Neural cell (in vitro differentiated cells): ENCODE measurements at regions not wholly inside any gene's neighbourhood (a gene's known extent, or its start where the extent isn't known, plus 50 kb on each side); places are given as distances from the start of the nearest gene placed in this dataset.

ENCODE experiments used
- H2AFZ ChIP-seq: fragments of 200-600, 300-800 bp; sonication (generic), shearing (Covaris generic); 2 replicates; pipeline ENCODE4 v1.6.0; 2014; ENCODE audit warnings: low read depth, mild to moderate bottlenecking, antibody characterized with exemption, low read length, moderate library complexity
- H3F3A ChIP-seq: fragments of 200-600 bp; shearing (Covaris generic); 2 replicates; pipeline ENCODE4 v1.6.1; 2016; ENCODE audit warnings: mild to moderate bottlenecking, moderate library complexity, mixed read lengths, antibody characterized with exemption, low read length; ENCODE audit not compliant: insufficient read depth, poor library complexity, severe bottlenecking
- H3K27ac ChIP-seq: fragments of 200-600, 300-800 bp; sonication (generic), shearing (Covaris generic); 2 replicates; pipeline ENCODE4 v1.5.1; 2014; ENCODE audit warnings: mild to moderate bottlenecking, low read length, moderate library complexity
- H3K27me3 ChIP-seq: fragments of 300-800, 200-600 bp; sonication (generic), shearing (Covaris generic); 2 replicates; pipeline ENCODE4 v1.6.0; 2014; ENCODE audit warnings: mild to moderate bottlenecking, low read depth, low read length, moderate library complexity; ENCODE audit not compliant: insufficient read depth
- H3K36me3 ChIP-seq: fragments of 300-800, 200-600 bp; sonication (generic), shearing (Covaris generic); 2 replicates; pipeline ENCODE4 v1.5.1; 2014; ENCODE audit warnings: mild to moderate bottlenecking, antibody characterized with exemption, low read length, moderate library complexity; ENCODE audit not compliant: insufficient read depth
- H3K4me2 ChIP-seq: fragments of 300-800, 200-600 bp; sonication (generic), shearing (Covaris generic); 2 replicates; pipeline ENCODE4 v1.6.0; 2014; ENCODE audit warnings: mild to moderate bottlenecking, low read length
- H3K4me3 ChIP-seq: fragments of 300-800, 200-600 bp; sonication (generic), shearing (Covaris generic); 2 replicates; pipeline ENCODE4 v1.5.1; 2014; ENCODE audit warnings: mild to moderate bottlenecking, low read length, moderate library complexity
- H3K79me2 ChIP-seq: fragments of 200-600 bp; shearing (Covaris generic); replicated peaks from 2 replicates; pipeline ENCODE4 v1.6.0; 2014; ENCODE audit warnings: mild to moderate bottlenecking, low read length, moderate library complexity; ENCODE audit not compliant: insufficient read depth
- H3K9ac ChIP-seq: fragments of 300-800, 200-600 bp; sonication (generic), shearing (Covaris generic); 2 replicates; pipeline ENCODE4 v1.6.1; 2016; ENCODE audit warnings: mild to moderate bottlenecking, low read length, mixed read lengths
- H3K9me2 ChIP-seq: fragments of 200-600 bp; shearing (Covaris generic); 2 replicates; pipeline ENCODE4 v1.6.1; 2016; ENCODE audit warnings: mild to moderate bottlenecking, low read length, mixed read lengths; ENCODE audit not compliant: insufficient read depth
- H3K9me3 ChIP-seq: fragments of 200-600, 300-800 bp; sonication (generic), shearing (Covaris generic); 2 replicates; pipeline ENCODE4 v1.6.1; 2016; ENCODE audit warnings: mild to moderate bottlenecking, mixed run types, low read length, moderate library complexity, mixed read lengths
- H4K20me1 ChIP-seq: fragments of 200-600 bp; shearing (Covaris generic); 2 replicates; pipeline ENCODE4 v1.6.1; 2016; ENCODE audit warnings: mild to moderate bottlenecking, mixed run types; ENCODE audit not compliant: insufficient read depth
- CTCF ChIP-seq: fragments of 450-650 bp; IDR thresholded peaks from 2 replicates; pipeline ENCODE4 v1.5.1; 2014; ENCODE audit warnings: antibody characterized with exemption, mild to moderate bottlenecking, moderate library complexity; ENCODE audit not compliant: poor library complexity, severe bottlenecking
- EP300 ChIP-seq: fragments of 450-650 bp; conservative IDR thresholded peaks from 2 replicates; pipeline ENCODE4 v1.6.1; 2014; ENCODE audit warnings: antibody characterized with exemption, mild to moderate bottlenecking, moderate library complexity; ENCODE audit not compliant: poor library complexity, severe bottlenecking
- EZH2 ChIP-seq: fragments of 200-600, 300-800 bp; shearing (Covaris generic), sonication (generic); IDR thresholded peaks from 2 replicates; pipeline ENCODE4 v1.6.1; 2014; ENCODE audit warnings: antibody characterized with exemption, low read length, borderline replicate concordance, mild to moderate bottlenecking; ENCODE audit not compliant: insufficient read depth, poor library complexity, severe bottlenecking
- MXI1 ChIP-seq: fragments of 450-650 bp; conservative IDR thresholded peaks from 2 replicates; pipeline ENCODE4 v1.6.1; 2014; ENCODE audit warnings: antibody characterized with exemption, mild to moderate bottlenecking; ENCODE audit not compliant: poor library complexity, severe bottlenecking
- POLR2AphosphoS5 ChIP-seq: IDR thresholded peaks from 2 replicates; pipeline ENCODE4 v1.6.1; 2012
- RAD21 ChIP-seq: fragments of 450-650 bp; conservative IDR thresholded peaks from 2 replicates; pipeline ENCODE4 v1.6.1; 2014; ENCODE audit warnings: antibody characterized with exemption, mild to moderate bottlenecking, moderate library complexity
- SMC3 ChIP-seq: fragments of 450-650 bp; conservative IDR thresholded peaks from 2 replicates; pipeline ENCODE4 v1.6.1; 2014; ENCODE audit warnings: antibody characterized with exemption, mild to moderate bottlenecking, moderate library complexity; ENCODE audit not compliant: poor library complexity
- TAF1 ChIP-seq: IDR thresholded peaks from 2 replicates; pipeline ENCODE4 v1.6.1; 2012; ENCODE audit warnings: low read depth
- TF ChIP-seq, protein P1 (sequence below): IDR thresholded peaks from 2 replicates; pipeline ENCODE4 v1.6.1; 2012; ENCODE audit warnings: borderline replicate concordance

DNA sequence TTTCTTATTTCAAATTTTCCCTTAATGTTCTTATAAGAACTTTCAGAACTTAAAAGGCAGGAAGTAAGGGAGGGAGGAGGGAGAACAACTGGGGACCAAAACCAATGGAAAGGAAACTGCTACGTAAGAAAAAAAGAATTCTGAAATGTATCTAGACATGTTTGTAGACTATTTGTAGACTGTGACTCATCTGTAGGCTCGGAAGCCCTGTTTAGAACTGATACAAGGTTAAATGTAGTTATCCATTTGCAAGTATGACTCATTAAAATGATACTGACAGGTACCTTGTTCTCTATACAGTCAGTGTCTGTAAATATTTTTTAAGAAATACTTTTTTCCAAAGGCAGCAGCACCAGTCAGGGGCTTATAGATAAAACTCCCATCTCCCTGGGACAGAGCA is 202.0 kb downstream of the DHX15 start:
- H3K4me2 ChIP-seq, result no peak overlapping the region
- no peaks in the 10 kb centered on the region for H4K20me1 ChIP-seq
- H3K9ac ChIP-seq, result no peak overlapping the region
- H3K9me2 ChIP-seq, result no peaks in the 10 kb centered on the region
- no peaks in the 10 kb centered on the region for H3K9me3 ChIP-seq
- TF ChIP-seq SMC3 (no peak), RAD21 (no peak)
- no peaks in the 10 kb centered on the region for H3F3A ChIP-seq
- H2AFZ ChIP-seq, result no peak overlapping the region
- H3K27ac ChIP-seq, result no peak overlapping the region
- H3K79me2 ChIP-seq, result no peaks in the 10 kb centered on the region
- no peak overlapping the region for H3K4me3 ChIP-seq
- H3K27me3 ChIP-seq, result no peaks in the 10 kb centered on the region
- no peaks in the 10 kb centered on the region for H3K36me3 ChIP-seq

- TF ChIP-seq, protein P1, sequence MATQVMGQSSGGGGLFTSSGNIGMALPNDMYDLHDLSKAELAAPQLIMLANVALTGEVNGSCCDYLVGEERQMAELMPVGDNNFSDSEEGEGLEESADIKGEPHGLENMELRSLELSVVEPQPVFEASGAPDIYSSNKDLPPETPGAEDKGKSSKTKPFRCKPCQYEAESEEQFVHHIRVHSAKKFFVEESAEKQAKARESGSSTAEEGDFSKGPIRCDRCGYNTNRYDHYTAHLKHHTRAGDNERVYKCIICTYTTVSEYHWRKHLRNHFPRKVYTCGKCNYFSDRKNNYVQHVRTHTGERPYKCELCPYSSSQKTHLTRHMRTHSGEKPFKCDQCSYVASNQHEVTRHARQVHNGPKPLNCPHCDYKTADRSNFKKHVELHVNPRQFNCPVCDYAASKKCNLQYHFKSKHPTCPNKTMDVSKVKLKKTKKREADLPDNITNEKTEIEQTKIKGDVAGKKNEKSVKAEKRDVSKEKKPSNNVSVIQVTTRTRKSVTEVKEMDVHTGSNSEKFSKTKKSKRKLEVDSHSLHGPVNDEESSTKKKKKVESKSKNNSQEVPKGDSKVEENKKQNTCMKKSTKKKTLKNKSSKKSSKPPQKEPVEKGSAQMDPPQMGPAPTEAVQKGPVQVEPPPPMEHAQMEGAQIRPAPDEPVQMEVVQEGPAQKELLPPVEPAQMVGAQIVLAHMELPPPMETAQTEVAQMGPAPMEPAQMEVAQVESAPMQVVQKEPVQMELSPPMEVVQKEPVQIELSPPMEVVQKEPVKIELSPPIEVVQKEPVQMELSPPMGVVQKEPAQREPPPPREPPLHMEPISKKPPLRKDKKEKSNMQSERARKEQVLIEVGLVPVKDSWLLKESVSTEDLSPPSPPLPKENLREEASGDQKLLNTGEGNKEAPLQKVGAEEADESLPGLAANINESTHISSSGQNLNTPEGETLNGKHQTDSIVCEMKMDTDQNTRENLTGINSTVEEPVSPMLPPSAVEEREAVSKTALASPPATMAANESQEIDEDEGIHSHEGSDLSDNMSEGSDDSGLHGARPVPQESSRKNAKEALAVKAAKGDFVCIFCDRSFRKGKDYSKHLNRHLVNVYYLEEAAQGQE, result no peak
- no peak for TF ChIP-seq TAF1
- no peak for TF ChIP-seq MXI1
- TF ChIP-seq SMC3, result no peak
- Histone ChIP-seq H3K4me2 (no peak overlapping the region), H2AFZ (no peak overlapping the region), H4K20me1 (no peaks in the 10 kb centered on the region), H3K4me3 (no peak overlapping the region), H3K36me3 (no peaks in the 10 kb centered on the region), H3K27ac (no peak overlapping the region), H3K9me3 (no peaks in the 10 kb centered on the region), H3K9ac (no peak overlapping the region), H3K27me3 (no peaks in the 10 kb centered on the region), H3K9me2 (no peaks in the 10 kb centered on the region), H3K79me2 (no peaks in the 10 kb centered on the region), H3F3A (no peaks in the 10 kb centered on the region)
Observed at GRCh38 chr4:24380957-24381665, 203.2 kb downstream of the DHX15 start.

- H3K27me3 ChIP-seq, result no peaks in the 10 kb centered on the region
- no peaks in the 10 kb centered on the region for H4K20me1 ChIP-seq
- no peaks in the 10 kb centered on the region for H3K9me2 ChIP-seq
- no peaks in the 10 kb centered on the region for H3F3A ChIP-seq
- H3K9ac ChIP-seq, result no peak overlapping the region
- TF ChIP-seq EP300 (no peak), CTCF (no peak), POLR2AphosphoS5 (no peak), TAF1 (no peak), SMC3 (no peak), RAD21 (no peak), EZH2 (no peak), MXI1 (no peak)
- TF ChIP-seq, protein P1, result no peak
- H2AFZ ChIP-seq, result no peak overlapping the region
- H3K4me2 ChIP-seq, result no peak overlapping the region
- no peaks in the 10 kb centered on the region for H3K79me2 ChIP-seq
- H3K4me3 ChIP-seq, result no peak overlapping the region
- no peak overlapping the region for H3K27ac ChIP-seq
- no peaks in the 10 kb centered on the region for H3K36me3 ChIP-seq
- no peaks in the 10 kb centered on the region for H3K9me3 ChIP-seq
Observed at GRCh38 chr4:24373704-24374103, 210.7 kb downstream of the DHX15 start.
